ENCODE measurements at regions not wholly inside any gene's neighbourhood (a gene's known extent, or its start where the extent isn't known, plus 50 kb on each side); places are given as distances from the start of the nearest gene placed in this dataset.
"Not testable (repeated sequence)": the region's sequence is repeated elsewhere in the genome, so short reads cannot be mapped to it uniquely, and the experiment has no call there.

DNA sequence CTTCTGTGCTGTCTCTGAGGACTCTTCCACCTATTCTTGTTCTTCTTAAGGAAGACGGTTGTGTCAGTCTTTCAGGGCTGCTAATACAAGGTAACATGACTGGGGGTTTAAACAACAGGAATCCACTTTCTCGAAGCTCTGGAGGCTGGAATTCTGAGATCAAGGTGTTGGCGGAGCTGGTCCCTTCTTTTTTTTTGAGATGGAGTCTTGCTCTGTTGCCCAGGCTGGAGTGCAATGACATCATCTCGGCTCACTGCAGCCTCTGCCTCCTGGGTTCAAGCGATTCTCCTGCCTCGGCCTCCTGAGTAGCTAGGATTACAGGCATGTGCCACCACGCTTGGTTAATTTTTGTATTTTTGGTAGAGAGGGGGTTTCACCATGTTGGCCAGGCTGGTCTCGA is 71.7 kb upstream of the MAP4K4 start:
- FAIRE-seq; H3K27ac ChIP-seq (ENCODE audit: low read depth in 1 of 3, low read length in 2 of 3); H3K36me3 ChIP-seq (ENCODE audit: control insufficient read depth in 3 of 3, insufficient read depth in 2 of 3, low read depth in 1 of 3, low read length in 3 of 3); H3K4me3 ChIP-seq (ENCODE audit: low read depth in 1 of 3, low read length in 3 of 3); H3K4me1 ChIP-seq (ENCODE audit: control insufficient read depth in 3 of 3, insufficient read depth in 2 of 3, low read depth in 1 of 3, low read length in 2 of 3); H3K27me3 ChIP-seq (ENCODE audit: control insufficient read depth in 3 of 3, insufficient read depth in 3 of 3, low read length in 3 of 3); H3K9me3 ChIP-seq (ENCODE audit: control insufficient read depth in 2 of 2, insufficient read depth in 1 of 2, low read depth in 1 of 2, low read length in 1 of 2); DNase-seq: not testable (repeated sequence)
- 88 to 94% (median 93%) methylated on average over 8 of the region's 8 CpGs for WGBS, 3 donors

- no peaks in the 10 kb centered on the region for H3K4me1 ChIP-seq (ENCODE audit: control insufficient read depth in 3 of 3, insufficient read depth in 2 of 3, low read depth in 1 of 3, low read length in 2 of 3)
- H3K36me3 ChIP-seq (ENCODE audit: control insufficient read depth in 3 of 3, insufficient read depth in 2 of 3, low read depth in 1 of 3, low read length in 3 of 3), result no peaks in the 10 kb centered on the region
- no peak overlapping the region for H3K4me3 ChIP-seq (ENCODE audit: low read depth in 1 of 3, low read length in 3 of 3)
- no peaks in the 10 kb centered on the region for H3K9me3 ChIP-seq (ENCODE audit: control insufficient read depth in 2 of 2, insufficient read depth in 1 of 2, low read depth in 1 of 2, low read length in 1 of 2)
- H3K27ac ChIP-seq (ENCODE audit: low read depth in 1 of 3, low read length in 2 of 3), result no peak overlapping the region
- no peak for FAIRE-seq
- no peak for DNase-seq
- H3K27me3 ChIP-seq (ENCODE audit: control insufficient read depth in 3 of 3, insufficient read depth in 3 of 3, low read length in 3 of 3), result no peaks in the 10 kb centered on the region
- WGBS, 3 donors, result 49 to 73% (median 59%) methylated on average over 7 of the region's 7 CpGs
Measured at GRCh38 chr2:101625387-101625786, 72.1 kb upstream of the MAP4K4 start.

DNA sequence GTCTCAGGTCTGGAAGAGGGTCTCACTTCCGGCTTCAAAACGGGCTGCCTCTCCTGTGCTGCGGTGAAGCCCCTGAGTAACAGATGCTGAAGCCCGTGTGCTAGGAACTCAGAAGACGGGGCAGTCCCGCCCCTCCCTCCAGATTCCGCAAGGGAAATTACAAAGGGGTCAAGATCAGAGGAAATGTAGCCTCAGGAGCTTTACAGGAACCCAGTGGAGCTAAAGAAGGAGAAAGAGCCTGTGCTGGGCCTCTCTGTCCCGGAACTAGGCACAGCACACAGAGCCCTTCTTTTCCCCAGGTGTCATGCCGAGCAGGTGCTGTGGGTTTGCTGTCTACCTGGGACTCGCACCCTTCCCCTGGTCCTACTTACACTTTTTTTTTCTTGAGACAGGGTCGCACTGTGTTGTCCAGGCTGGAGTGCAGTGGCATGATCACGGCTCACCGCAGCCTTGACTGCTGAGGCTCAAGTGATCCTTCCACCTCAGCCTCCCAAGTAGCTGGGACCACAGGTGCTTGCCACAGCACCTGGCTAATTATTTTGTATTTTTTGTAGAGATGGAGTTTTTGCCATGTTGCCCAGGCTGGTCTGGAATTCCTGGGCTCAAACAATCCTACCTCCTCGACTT is 72.7 kb upstream of the MAP4K4 start:
- no peaks in the 10 kb centered on the region for H3K27me3 ChIP-seq (ENCODE audit: control insufficient read depth in 3 of 3, insufficient read depth in 3 of 3, low read length in 3 of 3)
- no peaks in the 10 kb centered on the region for H3K36me3 ChIP-seq (ENCODE audit: control insufficient read depth in 3 of 3, insufficient read depth in 2 of 3, low read depth in 1 of 3, low read length in 3 of 3)
- WGBS, 3 donors, result 86 to 90% (median 88%) methylated on average over 14 of the region's 14 CpGs
- FAIRE-seq (no peak), DNase-seq (no peak)
- H3K4me1 ChIP-seq (ENCODE audit: control insufficient read depth in 3 of 3, insufficient read depth in 2 of 3, low read depth in 1 of 3, low read length in 2 of 3), result no peaks in the 10 kb centered on the region
- H3K9me3 ChIP-seq (ENCODE audit: control insufficient read depth in 2 of 2, insufficient read depth in 1 of 2, low read depth in 1 of 2, low read length in 1 of 2), result no peaks in the 10 kb centered on the region
- no peak overlapping the region for H3K27ac ChIP-seq (ENCODE audit: low read depth in 1 of 3, low read length in 2 of 3)
- no peak overlapping the region for H3K4me3 ChIP-seq (ENCODE audit: low read depth in 1 of 3, low read length in 3 of 3)

DNA sequence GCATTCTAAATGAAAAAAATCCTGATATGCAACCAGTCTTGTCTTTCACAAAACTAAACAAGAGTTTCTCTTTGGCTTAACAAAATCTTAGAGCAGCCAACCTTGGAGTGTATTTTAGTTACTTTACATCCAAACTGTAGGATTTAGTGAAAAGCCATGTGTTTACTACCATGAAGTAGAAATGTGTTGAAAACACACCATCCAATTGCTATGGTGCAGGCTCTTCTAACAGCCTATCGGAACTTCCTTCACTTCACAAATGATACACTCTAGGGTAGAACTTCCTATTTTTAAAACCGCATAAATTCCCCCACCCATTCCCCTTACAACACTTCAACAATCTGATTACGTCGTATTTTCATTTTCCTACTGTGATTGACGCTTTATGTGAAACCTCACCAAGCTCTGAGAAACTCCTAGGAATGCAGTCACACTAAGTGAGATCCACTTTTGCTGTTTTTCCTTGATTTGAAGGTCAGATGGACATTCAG is 74.4 kb upstream of the MAP4K4 start:
- H3K4me1 ChIP-seq (ENCODE audit: control insufficient read depth in 3 of 3, insufficient read depth in 2 of 3, low read depth in 1 of 3, low read length in 2 of 3), result no peaks in the 10 kb centered on the region
- H3K4me3 ChIP-seq (ENCODE audit: low read depth in 1 of 3, low read length in 3 of 3), result no peak overlapping the region
- H3K27ac ChIP-seq (ENCODE audit: low read depth in 1 of 3, low read length in 2 of 3), result no peak overlapping the region
- H3K9me3 ChIP-seq (ENCODE audit: control insufficient read depth in 2 of 2, insufficient read depth in 1 of 2, low read depth in 1 of 2, low read length in 1 of 2), result no peaks in the 10 kb centered on the region
- FAIRE-seq (no peak), DNase-seq (no peak)
- 66 to 88% (median 76%) methylated on average over 5 of the region's 5 CpGs for WGBS, 3 donors
- H3K27me3 ChIP-seq (ENCODE audit: control insufficient read depth in 3 of 3, insufficient read depth in 3 of 3, low read length in 3 of 3), result no peaks in the 10 kb centered on the region
- H3K36me3 ChIP-seq (ENCODE audit: control insufficient read depth in 3 of 3, insufficient read depth in 2 of 3, low read depth in 1 of 3, low read length in 3 of 3), result no peaks in the 10 kb centered on the region

DNA sequence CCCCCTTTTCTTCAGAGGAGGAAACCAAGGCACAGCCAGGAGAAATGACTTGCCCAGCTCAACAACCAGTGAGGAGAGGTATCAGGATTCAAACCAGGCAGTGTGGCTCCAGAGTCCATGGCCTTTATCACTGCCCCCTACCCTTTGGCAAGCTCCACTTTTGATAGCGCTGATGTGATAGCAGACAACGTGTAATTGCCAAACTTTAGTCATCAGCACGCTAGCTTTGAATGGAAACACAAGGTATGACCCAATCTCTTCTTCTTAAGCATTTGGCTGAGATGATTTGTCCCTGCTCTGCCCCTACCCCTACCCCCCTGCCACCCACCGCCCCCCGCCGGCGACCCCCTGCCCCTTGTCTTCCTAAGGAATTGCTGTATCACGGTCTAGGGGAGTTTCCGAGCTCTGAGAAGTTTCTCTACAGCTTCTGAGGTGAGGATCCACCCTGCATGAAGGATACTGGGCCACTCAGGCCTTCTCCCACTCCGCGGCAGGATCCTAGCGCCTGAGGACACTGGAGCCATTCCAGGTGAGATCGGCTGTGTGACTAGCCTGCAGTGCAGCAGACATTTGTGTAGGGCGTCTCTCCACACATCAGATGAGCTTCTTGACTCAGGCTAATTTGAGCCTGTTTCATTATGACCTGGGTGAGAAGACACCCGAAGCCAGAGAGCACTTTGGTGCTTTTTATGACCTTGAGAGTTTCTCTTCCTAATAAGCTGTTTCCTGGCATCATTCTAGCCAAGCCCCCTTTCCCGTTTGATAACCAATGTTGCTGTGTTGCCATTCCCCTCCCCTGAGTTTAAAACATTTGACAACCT is 75.1 kb upstream of the MAP4K4 start:
- DNase-seq, result no peak
- no peaks in the 10 kb centered on the region for H3K27me3 ChIP-seq (ENCODE audit: control insufficient read depth in 3 of 3, insufficient read depth in 3 of 3, low read length in 3 of 3)
- no peak overlapping the region for H3K27ac ChIP-seq (ENCODE audit: low read depth in 1 of 3, low read length in 2 of 3)
- WGBS, 3 donors, result 67 to 72% (median 72%) methylated on average over 16 of the region's 16 CpGs
- H3K36me3 ChIP-seq (ENCODE audit: control insufficient read depth in 3 of 3, insufficient read depth in 2 of 3, low read depth in 1 of 3, low read length in 3 of 3), result no peaks in the 10 kb centered on the region
- no peak for FAIRE-seq
- H3K4me3 ChIP-seq (ENCODE audit: low read depth in 1 of 3, low read length in 3 of 3), result no peak overlapping the region
- no peaks in the 10 kb centered on the region for H3K9me3 ChIP-seq (ENCODE audit: control insufficient read depth in 2 of 2, insufficient read depth in 1 of 2, low read depth in 1 of 2, low read length in 1 of 2)
- H3K4me1 ChIP-seq (ENCODE audit: control insufficient read depth in 3 of 3, insufficient read depth in 2 of 3, low read depth in 1 of 3, low read length in 2 of 3), result no peaks in the 10 kb centered on the region

GRCh38 chr2:101619191-101619591 is 78.3 kb upstream of the MAP4K4 start:
- Histone ChIP-seq H3K9me3 (ENCODE audit: control insufficient read depth in 2 of 2, insufficient read depth in 1 of 2, low read depth in 1 of 2, low read length in 1 of 2) (no peaks in the 10 kb centered on the region), H3K36me3 (ENCODE audit: control insufficient read depth in 3 of 3, insufficient read depth in 2 of 3, low read depth in 1 of 3, low read length in 3 of 3) (no peaks in the 10 kb centered on the region), H3K4me1 (ENCODE audit: control insufficient read depth in 3 of 3, insufficient read depth in 2 of 3, low read depth in 1 of 3, low read length in 2 of 3) (no peaks in the 10 kb centered on the region), H3K27me3 (ENCODE audit: control insufficient read depth in 3 of 3, insufficient read depth in 3 of 3, low read length in 3 of 3) (no peaks in the 10 kb centered on the region), H3K27ac (ENCODE audit: low read depth in 1 of 3, low read length in 2 of 3) (no peak overlapping the region), H3K4me3 (ENCODE audit: low read depth in 1 of 3, low read length in 3 of 3) (no peak overlapping the region)
- DNase-seq (peak; percentile 15 to 70), FAIRE-seq (no peak)
- 7 to 26% (median 26%) methylated on average over 10 of the region's 10 CpGs for WGBS, 3 donors

DNA sequence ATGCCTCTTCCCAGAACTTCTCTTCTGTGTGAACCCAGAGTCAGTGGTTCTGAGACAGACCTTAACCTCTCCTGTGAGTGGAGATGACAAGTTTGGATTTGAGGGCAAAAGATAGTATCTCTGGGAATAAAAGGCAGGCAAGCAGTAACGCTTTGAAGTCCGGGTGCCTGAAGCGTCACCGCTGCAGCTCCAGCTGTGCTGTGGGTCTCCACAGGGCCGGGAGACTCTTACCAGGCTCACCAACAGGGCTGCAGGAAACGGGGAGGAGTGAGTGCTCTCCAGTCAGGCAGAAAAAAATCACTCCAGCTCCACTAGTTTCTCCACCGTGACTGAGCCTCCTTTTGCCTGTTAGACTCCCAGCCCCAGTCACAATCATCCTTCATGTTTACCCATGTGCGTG is 79.7 kb upstream of the MAP4K4 start:
- Histone ChIP-seq H3K36me3 (ENCODE audit: control insufficient read depth in 3 of 3, insufficient read depth in 2 of 3, low read depth in 1 of 3, low read length in 3 of 3) (no peaks in the 10 kb centered on the region), H3K27me3 (ENCODE audit: control insufficient read depth in 3 of 3, insufficient read depth in 3 of 3, low read length in 3 of 3) (no peaks in the 10 kb centered on the region), H3K4me3 (ENCODE audit: low read depth in 1 of 3, low read length in 3 of 3) (no peak overlapping the region), H3K27ac (ENCODE audit: low read depth in 1 of 3, low read length in 2 of 3) (no peak overlapping the region), H3K9me3 (ENCODE audit: control insufficient read depth in 2 of 2, insufficient read depth in 1 of 2, low read depth in 1 of 2, low read length in 1 of 2) (no peaks in the 10 kb centered on the region), H3K4me1 (ENCODE audit: control insufficient read depth in 3 of 3, insufficient read depth in 2 of 3, low read depth in 1 of 3, low read length in 2 of 3) (no peaks in the 10 kb centered on the region)
- FAIRE-seq (no peak), DNase-seq (no peak)
- WGBS, 3 donors, result 78 to 84% (median 83%) methylated on average over 8 of the region's 8 CpGs

- H3K27ac ChIP-seq (ENCODE audit: low read depth in 1 of 3, low read length in 2 of 3), result no peak overlapping the region
- FAIRE-seq, result no peak
- no peaks in the 10 kb centered on the region for H3K4me1 ChIP-seq (ENCODE audit: control insufficient read depth in 3 of 3, insufficient read depth in 2 of 3, low read depth in 1 of 3, low read length in 2 of 3)
- no peak overlapping the region for H3K4me3 ChIP-seq (ENCODE audit: low read depth in 1 of 3, low read length in 3 of 3)
- H3K27me3 ChIP-seq (ENCODE audit: control insufficient read depth in 3 of 3, insufficient read depth in 3 of 3, low read length in 3 of 3), result no peaks in the 10 kb centered on the region
- no peak for DNase-seq
- no peaks in the 10 kb centered on the region for H3K36me3 ChIP-seq (ENCODE audit: control insufficient read depth in 3 of 3, insufficient read depth in 2 of 3, low read depth in 1 of 3, low read length in 3 of 3)
- H3K9me3 ChIP-seq (ENCODE audit: control insufficient read depth in 2 of 2, insufficient read depth in 1 of 2, low read depth in 1 of 2, low read length in 1 of 2), result no peaks in the 10 kb centered on the region
- WGBS, 3 donors, result 85 to 92% (median 89%) methylated on average over 8 of the region's 8 CpGs
Measured at GRCh38 chr2:101617188-101617587, 80.3 kb upstream of the MAP4K4 start.

Data from small intestine (tissue), 7 donors.